Heart left ventricle (tissue), 13 donors: ENCODE measurements at regions not wholly inside any gene's neighbourhood (a gene's known extent, or its start where the extent isn't known, plus 50 kb on each side); places are given as distances from the start of the nearest gene placed in this dataset.

Experiments
- POLR2A ChIP-seq, 2 donors: fragments of 450-650 bp; IDR thresholded peaks; one replicate each; pipeline ENCODE4 v1.6.1; 2017; ENCODE audit warnings: antibody characterized with exemption in 2 of 2, mild to moderate bottlenecking in 2 of 2, moderate library complexity in 2 of 2
- TF ChIP-seq, protein P1 (sequence below), 12 donors: fragments of 200-600 bp; sonication (generic) in 4 of 12; IDR thresholded peaks; one replicate each; pipeline versions ENCODE4 v1.5.0 to v1.8.0; 2018 to 2022; ENCODE audit warnings: antibody characterized with exemption in 12 of 12, mild to moderate bottlenecking in 5 of 12
- donor health status: ischemic (EF 13 %, LVEDD 7.1; RV severe dilation, severe dysfunction).
- donor health status: DM: no; HTN: yes; CAD: no.
- donor health status: DM: no; HTN: no; CAD: no.
- donor health status: ischemic (EF 25% LVEDD 6.9; RV normal size, moderate dysfunction).
- donor health status: ischemic (EF 25% LVEDD 5.7; RV mildly dilated, moderate dysfunction).
- donor health status: ischemic (EF 35%, LVEDD 5.7; RV mildly dilated, moderate dysfunction).
- donor health status: nonischemic (EF 11% LVEDD 7.7; RV severe dilation, severe dysfunction).
- donor health status: DM: yes; HTN: yes; CAD: no.
- donor health status: PGD.
- donor health status: ischemic (EF 29% LVEDD 5.4; RV normal size, mild dysfunction).
- donor health status: nonischemic (EF 23%, LVEDD 6.1; RV moderate dilation, normal function).

DNA sequence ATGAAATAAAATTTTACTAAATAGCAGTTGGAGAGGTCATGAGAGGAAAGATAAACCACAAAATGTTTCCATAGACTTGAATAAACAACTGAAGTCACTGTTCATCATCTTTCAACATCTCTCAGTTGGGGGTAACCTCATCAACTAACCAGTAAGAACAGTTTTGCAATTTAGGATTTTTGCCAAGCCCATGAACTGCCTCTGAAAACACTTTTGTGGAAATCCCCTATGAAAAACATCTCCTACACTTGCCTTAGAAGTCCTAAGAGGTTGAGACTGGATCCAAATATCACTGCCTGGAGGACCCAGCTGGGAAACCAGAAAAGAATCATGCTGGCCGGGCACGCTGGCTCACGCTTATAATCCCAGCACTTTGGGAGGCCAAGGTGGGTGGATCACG lies 273.1 kb downstream of the C12orf50 start:
- TF ChIP-seq, protein P1, sequence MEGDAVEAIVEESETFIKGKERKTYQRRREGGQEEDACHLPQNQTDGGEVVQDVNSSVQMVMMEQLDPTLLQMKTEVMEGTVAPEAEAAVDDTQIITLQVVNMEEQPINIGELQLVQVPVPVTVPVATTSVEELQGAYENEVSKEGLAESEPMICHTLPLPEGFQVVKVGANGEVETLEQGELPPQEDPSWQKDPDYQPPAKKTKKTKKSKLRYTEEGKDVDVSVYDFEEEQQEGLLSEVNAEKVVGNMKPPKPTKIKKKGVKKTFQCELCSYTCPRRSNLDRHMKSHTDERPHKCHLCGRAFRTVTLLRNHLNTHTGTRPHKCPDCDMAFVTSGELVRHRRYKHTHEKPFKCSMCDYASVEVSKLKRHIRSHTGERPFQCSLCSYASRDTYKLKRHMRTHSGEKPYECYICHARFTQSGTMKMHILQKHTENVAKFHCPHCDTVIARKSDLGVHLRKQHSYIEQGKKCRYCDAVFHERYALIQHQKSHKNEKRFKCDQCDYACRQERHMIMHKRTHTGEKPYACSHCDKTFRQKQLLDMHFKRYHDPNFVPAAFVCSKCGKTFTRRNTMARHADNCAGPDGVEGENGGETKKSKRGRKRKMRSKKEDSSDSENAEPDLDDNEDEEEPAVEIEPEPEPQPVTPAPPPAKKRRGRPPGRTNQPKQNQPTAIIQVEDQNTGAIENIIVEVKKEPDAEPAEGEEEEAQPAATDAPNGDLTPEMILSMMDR (IDR thresholded peaks at IDR 0.05) = no peak
- no peak for TF ChIP-seq POLR2A (IDR thresholded peaks at IDR 0.05)
